ENCODE measurements at regions not wholly inside any gene's neighbourhood (a gene's known extent, or its start where the extent isn't known, plus 50 kb on each side); places are given as distances from the start of the nearest gene placed in this dataset.
"Not testable (repeated sequence)": the region's sequence is repeated elsewhere in the genome, so short reads cannot be mapped to it uniquely, and the experiment has no call there.

GRCh38 chr3:75265897-75266296, 398.2 kb upstream of the FRG2C start:
- no TSS peak for BruUV-seq (replicated peaks)
- intact Hi-C loops (cut with micrococcal nuclease), result no loop called here
- ChIA-PET RAD21 (ENCODE audit: low non-redundant PET in 1 of 2, low total read pairs in 2 of 2, uncharacterized antibody in 2 of 2, unreplicated experiment in 2 of 2) (no interaction called here), CTCF (no interaction called here), POLR2A (no interaction called here)
- no peaks in the 10 kb centered on the region for H3K4me1 ChIP-seq (ENCODE audit: control insufficient read depth in 1 of 2, insufficient read depth in 2 of 2, low read length in 2 of 2)
- H4K20me1 ChIP-seq (ENCODE audit: insufficient read depth), result no peaks in the 10 kb centered on the region; the same call in 1 of the 2 replicates
- no peak for DNase-seq (ENCODE audit: low read depth, low spot score)
- H3K9me2 ChIP-seq (ENCODE audit: insufficient read depth), result no peaks in the 10 kb centered on the region
- no peak overlapping the region for H2AFZ ChIP-seq (ENCODE audit: low read depth, low read length, poor library complexity, severe bottlenecking)
- H3K9me3 ChIP-seq (ENCODE audit: control insufficient read depth in 1 of 2, insufficient read depth in 1 of 2, low read depth in 1 of 2, low read length in 2 of 2), result no peaks in the 10 kb centered on the region
- no peaks in the 10 kb centered on the region for H3K79me2 ChIP-seq (ENCODE audit: insufficient read depth, low read length)
- no peaks in the 10 kb centered on the region for H3K36me3 ChIP-seq (ENCODE audit: control insufficient read depth in 1 of 2, insufficient read depth in 2 of 2, low read length in 2 of 2)
- no peak overlapping the region for H3K9ac ChIP-seq (ENCODE audit: low read length)
- no peak overlapping the region for H3K27ac ChIP-seq (ENCODE audit: low read depth, low read length)
- ATAC-seq, result no peak
- no peak overlapping the region for H3K4me3 ChIP-seq (replicated peaks in 1 of 2; ENCODE audit: low read depth in 1 of 2, low read length in 2 of 2)
- peaks cover 8% of the 10 kb centered on the region; the same call in 1 of the 2 replicates for H3K27me3 ChIP-seq (ENCODE audit: insufficient read depth, low read length)
- no peak for TF ChIP-seq RAD21 (IDR thresholded peaks at IDR 0.05; ENCODE audit: low read depth)
- no peak for TF ChIP-seq CBX3 (IDR thresholded peaks at IDR 0.05; ENCODE audit: low read depth)
- TF ChIP-seq SP1 (IDR thresholded peaks at IDR 0.05; ENCODE audit: low read depth), result no peak
- TF ChIP-seq SRF (IDR thresholded peaks at IDR 0.05; ENCODE audit: low read depth), result no peak
- no peak for TF ChIP-seq ZNF274 (IDR thresholded peaks at IDR 0.05; ENCODE audit: low read depth, low read length)
- TF ChIP-seq JUND (IDR thresholded peaks at IDR 0.05), result no peak
- no peak for TF ChIP-seq EGR1 (IDR thresholded peaks at IDR 0.05; ENCODE audit: low read depth)
- no peak for TF ChIP-seq SIN3A (IDR thresholded peaks at IDR 0.05; ENCODE audit: low read depth)
- no peak for TF ChIP-seq FOSL1 (IDR thresholded peaks at IDR 0.05; ENCODE audit: low read depth)
- TF ChIP-seq ZFX (IDR thresholded peaks at IDR 0.05), result no peak
- TF ChIP-seq MAX (IDR thresholded peaks at IDR 0.05), result no peak
- TF ChIP-seq CTCF (IDR thresholded peaks at IDR 0.05 in 2 of 3, conservative IDR thresholded peaks at IDR 0.05 in 1 of 3; ENCODE audit: borderline replicate concordance in 1 of 3, insufficient read depth in 1 of 3, low read depth in 2 of 3, low read length in 2 of 3), result no peak
- no peak for TF ChIP-seq ELF1 (IDR thresholded peaks at IDR 0.05; ENCODE audit: borderline replicate concordance, low read depth)
- TF ChIP-seq ATF3 (IDR thresholded peaks at IDR 0.05), result no peak
- no peak for TF ChIP-seq POLR2AphosphoS5 (IDR thresholded peaks at IDR 0.05; ENCODE audit: low read depth, low read length)
- no peak for TF ChIP-seq ZBTB33 (IDR thresholded peaks at IDR 0.05; ENCODE audit: extremely low read depth, insufficient replicate concordance, low read length)
- no peak for TF ChIP-seq EZH2phosphoT487 (IDR thresholded peaks at IDR 0.05; ENCODE audit: borderline replicate concordance)
- no peak for TF ChIP-seq TCF7L2 (IDR thresholded peaks at IDR 0.05; ENCODE audit: borderline replicate concordance, extremely low read depth, insufficient read depth, insufficient read length)
- no peak for TF ChIP-seq POLR2A (IDR thresholded peaks at IDR 0.05; ENCODE audit: borderline replicate concordance, extremely low read depth, insufficient read depth, insufficient read length)
- no peak overlapping the region for H3K4me2 ChIP-seq (ENCODE audit: low read length)

- H3K36me3 ChIP-seq (ENCODE audit: control insufficient read depth in 1 of 2, insufficient read depth in 2 of 2, low read length in 2 of 2); H3K4me3 ChIP-seq (replicated peaks in 1 of 2; ENCODE audit: low read depth in 1 of 2, low read length in 2 of 2); ATAC-seq; H4K20me1 ChIP-seq (ENCODE audit: insufficient read depth); H3K4me1 ChIP-seq (ENCODE audit: control insufficient read depth in 1 of 2, insufficient read depth in 2 of 2, low read length in 2 of 2); H3K9me3 ChIP-seq (ENCODE audit: control insufficient read depth in 1 of 2, insufficient read depth in 1 of 2, low read depth in 1 of 2, low read length in 2 of 2); POLR2A ChIA-PET; DNase-seq (ENCODE audit: low read depth, low spot score); intact Hi-C loops (cut with micrococcal nuclease); H3K9me2 ChIP-seq (ENCODE audit: insufficient read depth); H3K4me2 ChIP-seq (ENCODE audit: low read length); BruUV-seq (replicated peaks); H3K9ac ChIP-seq (ENCODE audit: low read length); CTCF ChIA-PET; H3K27me3 ChIP-seq (ENCODE audit: insufficient read depth, low read length); H3K79me2 ChIP-seq (ENCODE audit: insufficient read depth, low read length); H2AFZ ChIP-seq (ENCODE audit: low read depth, low read length, poor library complexity, severe bottlenecking); RAD21 ChIA-PET (ENCODE audit: low non-redundant PET in 1 of 2, low total read pairs in 2 of 2, uncharacterized antibody in 2 of 2, unreplicated experiment in 2 of 2); H3K27ac ChIP-seq (ENCODE audit: low read depth, low read length): not testable (repeated sequence)
Measured at GRCh38 chr3:75268576-75268975, 395.6 kb upstream of the FRG2C start.

Measured in HCT116 (cell line).